HUES6 (cell line): ENCODE measurements at regions not wholly inside any gene's neighbourhood (a gene's known extent, or its start where the extent isn't known, plus 50 kb on each side); places are given as distances from the start of the nearest gene placed in this dataset.

Source experiments
- H3K27ac ChIP-seq: 2 replicates; pipeline ENCODE4 v1.7.0; 2013; ENCODE audit warnings: low read depth, mild to moderate bottlenecking, low read length, inconsistent platforms
- H3K27me3 ChIP-seq: 2 replicates; pipeline ENCODE4 v1.6.1; 2013; ENCODE audit warnings: low read length; ENCODE audit not compliant: control insufficient read depth, insufficient read depth
- H3K36me3 ChIP-seq: 2 replicates; pipeline ENCODE4 v1.6.1; 2013; ENCODE audit warnings: low read length; ENCODE audit not compliant: control insufficient read depth, insufficient read depth
- H3K4me1 ChIP-seq: 2 replicates; pipeline ENCODE4 v1.6.1; 2013; ENCODE audit warnings: low read length; ENCODE audit not compliant: control insufficient read depth, insufficient read depth
- H3K4me3 ChIP-seq: 2 replicates; pipeline ENCODE4 v1.5.1; 2013; ENCODE audit warnings: low read depth, low read length
- H3K9ac ChIP-seq: one replicate; pipeline ENCODE4 v1.6.1; 2013; ENCODE audit warnings: mild to moderate bottlenecking, low read length
- H3K9me3 ChIP-seq: 2 replicates; pipeline ENCODE4 v1.6.1; 2013; ENCODE audit warnings: low read depth, low read length; ENCODE audit not compliant: control insufficient read depth, insufficient read depth

- H3K4me1 ChIP-seq = peaks cover 12% of the 10 kb centered on the region
- H3K4me3 ChIP-seq = no peak overlapping the region
- no peaks in the 10 kb centered on the region for H3K9me3 ChIP-seq
- no peaks in the 10 kb centered on the region for H3K27me3 ChIP-seq
- no peaks in the 10 kb centered on the region for H3K36me3 ChIP-seq
- no peak overlapping the region for H3K9ac ChIP-seq
- H3K27ac ChIP-seq = no peak overlapping the region
Measured at GRCh38 chr9:16121168-16121567, 568.3 kb downstream of the CCDC171 start.

- Histone ChIP-seq H3K4me3 (no peak overlapping the region), H3K27me3 (no peaks in the 10 kb centered on the region), H3K27ac (no peak overlapping the region), H3K9me3 (no peaks in the 10 kb centered on the region), H3K36me3 (no peaks in the 10 kb centered on the region), H3K4me1 (peaks cover 12% of the 10 kb centered on the region), H3K9ac (no peak overlapping the region)
Measured at GRCh38 chr9:16121601-16122286, 568.9 kb downstream of the CCDC171 start.

- Histone ChIP-seq H3K36me3 (no peaks in the 10 kb centered on the region), H3K9ac (no peak overlapping the region), H3K4me1 (peaks cover 2% of the 10 kb centered on the region; the same call in 1 of the 2 replicates), H3K27me3 (no peaks in the 10 kb centered on the region), H3K27ac (no peak overlapping the region), H3K9me3 (peaks cover 2% of the 10 kb centered on the region; the same call in 1 of the 2 replicates), H3K4me3 (no peak overlapping the region)
Measured at GRCh38 chr9:16125629-16126028, 572.8 kb downstream of the CCDC171 start.

GRCh38 chr9:16126042-16126441 lies 573.2 kb downstream of the CCDC171 start:
- Histone ChIP-seq H3K27me3 (no peaks in the 10 kb centered on the region), H3K36me3 (no peaks in the 10 kb centered on the region), H3K9me3 (peaks cover 2% of the 10 kb centered on the region; the same call in 1 of the 2 replicates), H3K9ac (no peak overlapping the region), H3K4me1 (no peaks in the 10 kb centered on the region), H3K4me3 (no peak overlapping the region), H3K27ac (no peak overlapping the region)

- Histone ChIP-seq H3K27me3 (peaks cover under 1% of the 10 kb centered on the region), H3K4me3 (no peak overlapping the region), H3K9ac (no peak overlapping the region), H3K36me3 (no peaks in the 10 kb centered on the region), H3K4me1 (no peaks in the 10 kb centered on the region), H3K9me3 (peaks cover 2% of the 10 kb centered on the region; the same call in 1 of the 2 replicates), H3K27ac (no peak overlapping the region)
Measured at GRCh38 chr9:16128003-16128402, 575.2 kb downstream of the CCDC171 start.

- Histone ChIP-seq H3K4me1 (no peaks in the 10 kb centered on the region), H3K9ac (no peak overlapping the region), H3K27me3 (peaks cover 7% of the 10 kb centered on the region), H3K27ac (no peak overlapping the region), H3K9me3 (peaks cover 2% of the 10 kb centered on the region; the same call in 1 of the 2 replicates), H3K4me3 (no peak overlapping the region), H3K36me3 (no peaks in the 10 kb centered on the region)
Measured at GRCh38 chr9:16131264-16131663, 578.4 kb downstream of the CCDC171 start.

GRCh38 chr9:16132513-16132912 lies 579.7 kb downstream of the CCDC171 start:
- Histone ChIP-seq H3K9ac (no peak overlapping the region), H3K27ac (no peak overlapping the region), H3K4me3 (no peak overlapping the region), H3K9me3 (peaks cover 2% of the 10 kb centered on the region; the same call in 1 of the 2 replicates), H3K4me1 (no peaks in the 10 kb centered on the region), H3K36me3 (no peaks in the 10 kb centered on the region), H3K27me3 (peaks cover 7% of the 10 kb centered on the region)

- peaks cover 2% of the 10 kb centered on the region; the same call in 1 of the 2 replicates for H3K9me3 ChIP-seq
- no peak overlapping the region for H3K4me3 ChIP-seq
- H3K36me3 ChIP-seq = no peaks in the 10 kb centered on the region
- peaks cover 7% of the 10 kb centered on the region for H3K27me3 ChIP-seq
- H3K27ac ChIP-seq = no peak overlapping the region
- H3K9ac ChIP-seq = no peak overlapping the region
- no peaks in the 10 kb centered on the region for H3K4me1 ChIP-seq
Measured at GRCh38 chr9:16133032-16133431, 580.2 kb downstream of the CCDC171 start.

GRCh38 chr9:16133556-16134227 lies 580.8 kb downstream of the CCDC171 start:
- no peaks in the 10 kb centered on the region for H3K4me1 ChIP-seq
- peaks cover 7% of the 10 kb centered on the region for H3K27me3 ChIP-seq
- peaks cover 2% of the 10 kb centered on the region; the same call in 1 of the 2 replicates for H3K9me3 ChIP-seq
- H3K4me3 ChIP-seq = no peak overlapping the region
- H3K36me3 ChIP-seq = no peaks in the 10 kb centered on the region
- H3K9ac ChIP-seq = no peak overlapping the region
- H3K27ac ChIP-seq = no peak overlapping the region

- H3K9me3 ChIP-seq = peaks cover 2% of the 10 kb centered on the region; the same call in 1 of the 2 replicates
- no peak overlapping the region for H3K27ac ChIP-seq
- peaks cover 7% of the 10 kb centered on the region for H3K27me3 ChIP-seq
- H3K36me3 ChIP-seq = no peaks in the 10 kb centered on the region
- H3K4me1 ChIP-seq = no peaks in the 10 kb centered on the region
- H3K9ac ChIP-seq = no peak overlapping the region
- H3K4me3 ChIP-seq = no peak overlapping the region
Measured at GRCh38 chr9:16134351-16134750, 581.5 kb downstream of the CCDC171 start.

GRCh38 chr9:16135968-16136367 lies 583.1 kb downstream of the CCDC171 start:
- Histone ChIP-seq H3K9ac (no peak overlapping the region), H3K27me3 (peaks cover 7% of the 10 kb centered on the region), H3K4me1 (no peaks in the 10 kb centered on the region), H3K27ac (no peak overlapping the region), H3K4me3 (no peak overlapping the region), H3K9me3 (no peaks in the 10 kb centered on the region), H3K36me3 (no peaks in the 10 kb centered on the region)
